ENCODE measurements at regions not wholly inside any gene's neighbourhood (a gene's known extent, or its start where the extent isn't known, plus 50 kb on each side); places are given as distances from the start of the nearest gene placed in this dataset.
"Not testable (repeated sequence)": the region's sequence is repeated elsewhere in the genome, so short reads cannot be mapped to it uniquely, and the experiment has no call there.

DNA sequence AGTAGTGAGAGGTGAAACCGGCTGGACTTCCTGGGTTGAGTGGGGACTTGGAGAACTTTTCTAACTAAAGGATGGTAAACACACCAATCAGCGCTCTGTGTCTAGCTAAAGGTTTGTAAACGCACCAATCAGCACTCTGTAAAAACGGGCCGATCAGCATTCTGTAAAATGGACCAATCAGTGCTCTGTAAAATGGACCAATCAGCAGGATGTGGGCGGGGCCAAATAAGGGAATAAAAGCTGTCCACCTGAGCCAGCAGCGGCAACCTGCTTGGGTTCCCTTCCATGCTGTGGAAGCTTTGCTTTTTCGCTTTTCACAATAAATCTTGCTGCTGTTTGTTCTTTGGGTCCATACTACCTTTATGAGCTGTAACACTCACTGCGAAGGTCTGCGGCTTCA lies 621.2 kb downstream of the JRKL start:
- TF ChIP-seq, protein P1, sequence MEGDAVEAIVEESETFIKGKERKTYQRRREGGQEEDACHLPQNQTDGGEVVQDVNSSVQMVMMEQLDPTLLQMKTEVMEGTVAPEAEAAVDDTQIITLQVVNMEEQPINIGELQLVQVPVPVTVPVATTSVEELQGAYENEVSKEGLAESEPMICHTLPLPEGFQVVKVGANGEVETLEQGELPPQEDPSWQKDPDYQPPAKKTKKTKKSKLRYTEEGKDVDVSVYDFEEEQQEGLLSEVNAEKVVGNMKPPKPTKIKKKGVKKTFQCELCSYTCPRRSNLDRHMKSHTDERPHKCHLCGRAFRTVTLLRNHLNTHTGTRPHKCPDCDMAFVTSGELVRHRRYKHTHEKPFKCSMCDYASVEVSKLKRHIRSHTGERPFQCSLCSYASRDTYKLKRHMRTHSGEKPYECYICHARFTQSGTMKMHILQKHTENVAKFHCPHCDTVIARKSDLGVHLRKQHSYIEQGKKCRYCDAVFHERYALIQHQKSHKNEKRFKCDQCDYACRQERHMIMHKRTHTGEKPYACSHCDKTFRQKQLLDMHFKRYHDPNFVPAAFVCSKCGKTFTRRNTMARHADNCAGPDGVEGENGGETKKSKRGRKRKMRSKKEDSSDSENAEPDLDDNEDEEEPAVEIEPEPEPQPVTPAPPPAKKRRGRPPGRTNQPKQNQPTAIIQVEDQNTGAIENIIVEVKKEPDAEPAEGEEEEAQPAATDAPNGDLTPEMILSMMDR (IDR thresholded peaks at IDR 0.05; ENCODE audit: low read depth, low read length): not testable (repeated sequence)
- TF ChIP-seq POLR2A (IDR thresholded peaks at IDR 0.05; ENCODE audit: extremely low read depth, insufficient read length); MYC (IDR thresholded peaks at IDR 0.05; ENCODE audit: low read depth, low read length): not testable (repeated sequence)

Measured in NB4 (cell line).